Central memory CD8-positive, alpha-beta T cell (primary cell): ENCODE measurements at regions not wholly inside any gene's neighbourhood (a gene's known extent, or its start where the extent isn't known, plus 50 kb on each side); places are given as distances from the start of the nearest gene placed in this dataset.

ENCODE experiments used
- ATAC-seq: fragments of 150-1000 bp; cut with Tn5 transposase; replicated peaks from 2 replicates; pipeline ENCODE4 v1.10.0; 2022; ENCODE audit warnings: mild to moderate bottlenecking, moderate FRiP score, moderate number of reproducible peaks; ENCODE audit not compliant: poor library complexity, severe bottlenecking; ENCODE audit errors: extremely low read depth
- DNase-seq, 2 donors: peaks; one replicate each; pipeline ENCODE4 v3.0.0; 2021; ENCODE audit warnings: low spot score in 2 of 2
- H3K27ac Mint-ChIP-seq: one replicate; pipeline ENCODE4 v1.8.0; 2022; ENCODE audit warnings: low read depth, mild to moderate bottlenecking, moderate library complexity, mixed read lengths
- H3K27me3 Mint-ChIP-seq: one replicate; pipeline ENCODE4 v1.8.0; 2022; ENCODE audit warnings: mixed read lengths
- H3K36me3 Mint-ChIP-seq: one replicate; pipeline ENCODE4 v1.8.0; 2022; ENCODE audit warnings: mild to moderate bottlenecking, moderate library complexity, mixed read lengths; ENCODE audit not compliant: insufficient read depth
- H3K4me1 Mint-ChIP-seq: one replicate; pipeline ENCODE4 v1.8.0; 2022; ENCODE audit warnings: mixed read lengths
- H3K4me3 Mint-ChIP-seq: one replicate; pipeline ENCODE4 v1.8.0; 2022; ENCODE audit warnings: mild to moderate bottlenecking, moderate library complexity, mixed read lengths
- H3K9me3 Mint-ChIP-seq: one replicate; pipeline ENCODE4 v1.8.0; 2022; ENCODE audit warnings: mixed read lengths

DNA sequence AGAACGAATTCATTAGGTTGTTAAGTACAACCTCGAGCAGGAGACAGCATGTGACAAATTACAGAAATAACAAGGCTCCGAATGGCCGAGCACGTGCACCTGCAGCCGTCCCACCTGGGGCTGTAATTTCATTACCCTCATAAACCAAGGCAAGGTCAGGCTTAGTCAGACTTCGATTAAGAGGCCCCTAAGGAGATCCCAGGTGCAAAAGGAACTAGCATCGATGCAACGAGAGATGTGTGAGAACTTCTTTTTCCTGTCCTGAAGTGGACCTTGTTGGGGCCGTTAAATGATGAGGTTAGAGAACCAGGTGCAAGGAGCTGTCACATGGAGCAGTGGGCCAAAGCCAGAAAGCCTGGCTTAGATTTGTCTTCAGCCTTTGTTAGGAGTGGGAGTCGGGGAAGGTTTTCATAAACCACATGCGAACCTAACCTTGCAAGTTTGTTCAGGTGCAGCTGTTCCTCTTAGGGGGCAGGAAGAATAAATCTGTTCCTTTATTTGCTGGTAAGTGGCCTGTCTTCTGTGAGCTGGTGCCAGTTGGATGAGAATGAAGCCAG lies 559.9 kb upstream of the MCTP2 start:
- Mint-ChIP-seq H3K4me3 (no peak overlapping the region), H3K36me3 (no peaks in the 10 kb centered on the region), H3K4me1 (no peaks in the 10 kb centered on the region), H3K27ac (no peak overlapping the region), H3K27me3 (peaks cover 56% of the 10 kb centered on the region), H3K9me3 (no peaks in the 10 kb centered on the region)
- no peak for ATAC-seq
- no peak for DNase-seq

- no peak overlapping the region for H3K4me3 Mint-ChIP-seq
- H3K9me3 Mint-ChIP-seq: no peaks in the 10 kb centered on the region
- H3K4me1 Mint-ChIP-seq: no peaks in the 10 kb centered on the region
- peaks cover 58% of the 10 kb centered on the region for H3K27me3 Mint-ChIP-seq
- DNase-seq: no peak
- no peak overlapping the region for H3K27ac Mint-ChIP-seq
- H3K36me3 Mint-ChIP-seq: no peaks in the 10 kb centered on the region
- ATAC-seq: no peak
These were observed 560.4 kb upstream of the MCTP2 start for GRCh38 chr15:93670931-93671330.

GRCh38 chr15:93664213-93664956 lies 567.0 kb upstream of the MCTP2 start:
- Mint-ChIP-seq H3K36me3 (no peaks in the 10 kb centered on the region), H3K27me3 (peaks cover 24% of the 10 kb centered on the region), H3K4me3 (no peak overlapping the region), H3K27ac (no peak overlapping the region), H3K9me3 (no peaks in the 10 kb centered on the region), H3K4me1 (no peaks in the 10 kb centered on the region)
- ATAC-seq (no peak), DNase-seq (no peak)

DNA sequence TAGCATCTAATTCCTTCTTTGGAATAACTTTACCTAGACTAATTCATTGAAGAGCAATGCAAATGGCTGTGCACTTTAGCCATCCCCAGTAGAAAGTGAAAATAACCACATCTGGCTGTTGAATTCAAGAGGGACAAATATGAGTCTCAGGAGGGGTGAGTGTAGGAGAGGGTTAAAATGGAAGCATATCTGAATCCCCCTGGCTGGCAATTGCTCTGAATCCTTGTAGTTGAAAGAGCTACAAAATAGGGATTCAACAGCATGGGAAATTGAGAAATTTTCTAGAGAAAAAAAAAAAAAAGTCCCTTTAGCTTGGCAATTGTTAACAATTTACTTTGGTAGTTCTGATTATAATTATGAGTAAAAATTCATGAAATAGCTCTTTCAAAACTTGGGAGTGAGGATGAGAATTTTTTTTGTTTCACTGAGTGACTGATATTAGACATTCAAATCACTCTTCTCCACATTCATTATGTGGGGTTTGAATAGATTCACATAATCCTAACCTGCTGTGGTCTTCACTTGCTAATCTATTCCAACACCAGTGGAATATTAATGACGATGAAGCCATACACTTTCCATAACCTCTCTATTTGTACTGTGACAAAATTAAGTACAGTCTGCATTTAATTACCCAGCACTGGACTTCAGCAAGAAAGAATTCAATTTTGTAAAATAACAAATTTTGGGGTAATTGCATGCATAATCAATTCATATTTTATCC lies 569.0 kb upstream of the MCTP2 start:
- H3K4me1 Mint-ChIP-seq: no peaks in the 10 kb centered on the region

GRCh38 chr15:93658026-93658816 lies 569.2 kb upstream of the RGMA start:
- Mint-ChIP-seq H3K27me3 (peaks cover 39% of the 10 kb centered on the region), H3K36me3 (no peaks in the 10 kb centered on the region), H3K27ac (no peak overlapping the region), H3K4me3 (no peak overlapping the region), H3K4me1 (no peaks in the 10 kb centered on the region), H3K9me3 (no peaks in the 10 kb centered on the region)
- DNase-seq (no peak), ATAC-seq (no peak)

More for the DNA sequence above, 569.0 kb upstream of the MCTP2 start:
- Mint-ChIP-seq H3K27ac (no peak overlapping the region), H3K4me3 (no peak overlapping the region), H3K9me3 (no peaks in the 10 kb centered on the region), H3K27me3 (peaks cover 44% of the 10 kb centered on the region), H3K36me3 (no peaks in the 10 kb centered on the region)
- no peak for ATAC-seq
- no peak for DNase-seq

DNA sequence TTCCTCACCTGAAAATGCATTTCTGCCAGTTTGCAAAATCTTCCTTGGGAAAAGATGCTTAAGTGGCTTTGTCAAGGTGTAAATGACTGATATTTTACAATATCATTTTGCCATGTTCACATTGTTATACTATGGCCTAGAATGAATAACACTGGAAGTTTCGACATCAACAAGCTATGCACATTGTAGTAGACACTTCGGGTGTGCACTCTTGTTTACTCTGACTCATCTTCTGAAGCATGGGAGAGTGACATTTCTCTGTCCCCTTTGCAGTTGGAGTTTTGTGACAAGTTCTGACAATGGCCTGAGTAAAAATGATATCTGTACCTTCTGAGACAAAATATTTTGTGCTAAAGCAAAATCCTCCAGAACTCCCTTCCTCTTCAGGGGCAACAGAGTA lies 567.0 kb upstream of the RGMA start:
- no peaks in the 10 kb centered on the region for H3K9me3 Mint-ChIP-seq
- no peak overlapping the region for H3K27ac Mint-ChIP-seq
- peaks cover 38% of the 10 kb centered on the region for H3K27me3 Mint-ChIP-seq
- ATAC-seq (no peak), DNase-seq (no peak)
- H3K4me3 Mint-ChIP-seq: no peak overlapping the region
- no peaks in the 10 kb centered on the region for H3K36me3 Mint-ChIP-seq
- H3K4me1 Mint-ChIP-seq: no peaks in the 10 kb centered on the region

DNA sequence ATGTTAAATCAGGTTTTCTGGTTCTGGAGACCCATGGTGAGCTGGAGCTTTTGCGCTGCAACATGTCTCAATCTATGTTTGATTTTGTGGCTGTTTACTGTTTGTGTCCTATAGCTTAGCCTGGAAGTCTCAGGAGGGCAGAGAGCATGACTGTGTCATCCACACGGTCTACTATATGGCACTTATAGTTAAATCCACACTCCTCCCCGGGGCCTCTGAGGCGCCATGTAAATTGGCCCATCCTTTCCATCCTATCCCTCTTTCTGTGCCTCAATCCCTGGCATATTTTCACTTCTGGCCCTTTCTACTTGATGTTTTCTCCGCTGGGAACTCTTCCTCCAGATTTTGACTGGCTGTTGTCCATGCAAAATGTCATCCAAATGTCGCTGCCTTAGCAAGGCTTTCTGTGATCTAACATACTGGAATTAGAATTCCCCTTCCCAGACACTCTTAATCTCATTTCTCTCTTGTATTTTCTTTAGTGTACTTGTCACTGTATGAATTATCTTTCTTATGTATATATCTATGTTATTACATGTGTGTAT lies 560.8 kb upstream of the RGMA start:
- Mint-ChIP-seq H3K36me3 (no peaks in the 10 kb centered on the region), H3K27me3 (peaks cover 33% of the 10 kb centered on the region), H3K4me3 (no peak overlapping the region), H3K9me3 (no peaks in the 10 kb centered on the region), H3K27ac (no peak overlapping the region), H3K4me1 (no peaks in the 10 kb centered on the region)
- DNase-seq (no peak), ATAC-seq (no peak)

GRCh38 chr15:93646193-93646592 lies 557.2 kb upstream of the RGMA start:
- Mint-ChIP-seq H3K27ac (no peak overlapping the region), H3K27me3 (peaks cover 39% of the 10 kb centered on the region), H3K4me1 (no peaks in the 10 kb centered on the region), H3K4me3 (no peak overlapping the region), H3K9me3 (no peaks in the 10 kb centered on the region), H3K36me3 (no peaks in the 10 kb centered on the region)
- no peak for ATAC-seq
- DNase-seq: no peak

DNA sequence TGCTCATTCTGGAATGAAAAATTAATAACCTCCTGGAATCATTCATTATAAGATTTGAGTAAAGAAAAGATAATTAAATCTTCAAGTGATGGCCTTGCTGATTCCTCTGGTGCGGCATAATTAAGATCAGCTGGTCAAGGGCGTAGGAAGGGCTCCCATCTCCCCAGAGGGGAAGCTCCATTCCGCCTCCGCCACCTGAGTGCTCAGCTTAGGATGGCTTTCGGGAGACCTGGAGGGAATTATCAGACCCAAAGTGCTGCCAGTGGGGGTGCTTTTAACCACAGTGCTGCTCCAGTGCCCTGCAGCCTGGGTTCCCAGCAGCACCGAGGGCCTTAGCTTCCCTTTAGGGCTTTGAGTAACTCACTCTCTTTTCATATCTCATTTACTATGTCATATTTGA lies 556.6 kb upstream of the RGMA start:
- Mint-ChIP-seq H3K36me3 (no peaks in the 10 kb centered on the region), H3K27ac (no peak overlapping the region), H3K9me3 (no peaks in the 10 kb centered on the region), H3K4me3 (no peak overlapping the region), H3K4me1 (no peaks in the 10 kb centered on the region), H3K27me3 (peaks cover 44% of the 10 kb centered on the region)
- DNase-seq (no peak), ATAC-seq (no peak)

GRCh38 chr15:93644595-93644994 lies 555.6 kb upstream of the RGMA start:
- no peaks in the 10 kb centered on the region for H3K4me1 Mint-ChIP-seq
- no peaks in the 10 kb centered on the region for H3K9me3 Mint-ChIP-seq
- no peak overlapping the region for H3K27ac Mint-ChIP-seq
- H3K4me3 Mint-ChIP-seq: no peak overlapping the region
- no peaks in the 10 kb centered on the region for H3K36me3 Mint-ChIP-seq
- H3K27me3 Mint-ChIP-seq: peaks cover 44% of the 10 kb centered on the region
- DNase-seq: no peak
- no peak for ATAC-seq

DNA sequence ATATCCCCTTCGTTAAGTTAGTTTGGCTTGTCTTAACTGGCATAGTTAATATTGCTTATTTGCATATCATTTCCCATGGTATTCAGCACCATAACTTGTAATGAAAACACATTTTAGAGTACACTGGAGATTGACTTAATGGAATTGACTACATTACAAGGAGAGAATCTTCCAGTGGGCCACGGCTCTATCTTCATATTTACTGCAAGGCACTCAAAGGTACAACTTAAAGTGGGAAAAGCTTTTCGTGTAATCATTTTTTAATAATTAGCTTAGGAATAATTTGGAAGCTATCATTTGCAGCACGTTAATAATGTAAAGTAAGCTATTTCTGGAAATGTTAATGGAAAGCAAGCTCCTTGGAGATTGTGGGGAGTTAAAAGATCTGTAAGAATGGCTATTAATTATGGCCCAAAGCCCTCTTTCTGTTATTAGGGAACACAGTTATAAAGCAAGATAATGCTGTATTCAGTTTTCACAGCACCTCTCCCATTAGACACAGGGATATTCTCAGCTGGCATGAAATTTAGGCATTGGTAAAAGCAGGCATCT lies 551.5 kb upstream of the RGMA start:
- Mint-ChIP-seq H3K4me1 (no peaks in the 10 kb centered on the region), H3K27me3 (peaks cover 42% of the 10 kb centered on the region), H3K27ac (no peak overlapping the region), H3K36me3 (no peaks in the 10 kb centered on the region), H3K9me3 (no peaks in the 10 kb centered on the region), H3K4me3 (no peak overlapping the region)
- DNase-seq (no peak), ATAC-seq (no peak)

DNA sequence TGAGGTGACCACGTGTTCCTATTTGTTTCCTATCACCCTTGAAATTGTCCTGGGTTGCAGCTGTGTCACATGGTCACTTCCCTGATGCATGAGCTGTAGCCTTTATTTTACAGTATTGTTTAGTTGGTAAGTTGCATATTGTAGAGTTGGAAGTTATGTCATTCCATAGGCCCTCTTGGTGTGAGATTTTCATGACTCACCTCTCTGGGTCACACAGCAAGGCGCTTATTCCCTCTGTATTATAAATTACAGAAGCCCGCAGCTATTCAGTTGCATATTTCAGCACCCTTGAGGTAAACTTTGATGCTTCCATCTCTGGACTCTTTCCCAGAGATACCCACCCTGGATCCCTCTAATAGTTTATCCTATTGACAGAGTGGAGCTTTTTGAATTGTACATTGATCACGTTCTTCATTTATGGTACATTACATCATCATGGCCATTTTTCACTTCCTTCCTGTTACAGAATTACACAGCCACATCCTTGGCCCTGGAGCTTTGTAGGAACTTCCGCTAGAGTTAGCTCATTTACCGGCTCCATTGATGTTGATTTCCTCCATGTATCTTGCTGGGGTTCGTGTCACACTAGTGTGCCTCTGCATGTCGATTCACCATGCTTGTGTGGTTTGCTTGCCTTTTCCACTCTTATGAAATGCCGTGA lies 543.1 kb upstream of the RGMA start:
- H3K4me3 Mint-ChIP-seq: no peak overlapping the region
- ATAC-seq (no peak), DNase-seq (no peak)
- no peak overlapping the region for H3K27ac Mint-ChIP-seq
- H3K36me3 Mint-ChIP-seq: peaks cover 2% of the 10 kb centered on the region
- H3K27me3 Mint-ChIP-seq: peaks cover 48% of the 10 kb centered on the region
- no peaks in the 10 kb centered on the region for H3K4me1 Mint-ChIP-seq
- H3K9me3 Mint-ChIP-seq: peaks cover 6% of the 10 kb centered on the region
